Brain microvascular endothelial cell (primary cell): ENCODE measurements at regions not wholly inside any gene's neighbourhood (a gene's known extent, or its start where the extent isn't known, plus 50 kb on each side); places are given as distances from the start of the nearest gene placed in this dataset.
A peak's percentile ranks its signal among the peaks of the same experiment; 100 is the strongest.

Source experiments
- DNase-seq: peaks from one replicate; pipeline ENCODE4 v3.0.0-alpha.2; 2020
- H3K27ac ChIP-seq: fragments of 250-450 bp; sonication (Bioruptor Pico); 2 replicates; pipeline ENCODE4 v1.5.1; 2020; ENCODE audit warnings: mild to moderate bottlenecking, moderate library complexity
- H3K27me3 ChIP-seq: fragments of 250-450 bp; sonication (Bioruptor Pico); replicated peaks from 2 replicates; pipeline ENCODE4 v1.5.1; 2020; ENCODE audit warnings: mild to moderate bottlenecking
- H3K36me3 ChIP-seq: fragments of 250-450 bp; sonication (Bioruptor Pico); replicated peaks from 2 replicates; pipeline ENCODE4 v1.5.1; 2020; ENCODE audit warnings: mild to moderate bottlenecking
- H3K4me3 ChIP-seq: 2 replicates; pipeline ENCODE4 v1.5.1; 2011; ENCODE audit warnings: low read depth, mild to moderate bottlenecking, control low read depth, low read length, moderate library complexity
- in situ Hi-C: cut with HindIII; loops from 2 replicates; pipeline ENCODE4 v1.10.0; 2017; ENCODE audit warnings: low sequenced_read_pairs, low pct_ligation_motif_present
- TF ChIP-seq, protein P1 (sequence below): IDR thresholded peaks from 2 replicates; pipeline ENCODE4 v1.5.1; 2011; ENCODE audit warnings: low read depth, mild to moderate bottlenecking, moderate library complexity, low read length, control low read depth, inconsistent platforms; ENCODE audit errors: missing control alignments

DNA sequence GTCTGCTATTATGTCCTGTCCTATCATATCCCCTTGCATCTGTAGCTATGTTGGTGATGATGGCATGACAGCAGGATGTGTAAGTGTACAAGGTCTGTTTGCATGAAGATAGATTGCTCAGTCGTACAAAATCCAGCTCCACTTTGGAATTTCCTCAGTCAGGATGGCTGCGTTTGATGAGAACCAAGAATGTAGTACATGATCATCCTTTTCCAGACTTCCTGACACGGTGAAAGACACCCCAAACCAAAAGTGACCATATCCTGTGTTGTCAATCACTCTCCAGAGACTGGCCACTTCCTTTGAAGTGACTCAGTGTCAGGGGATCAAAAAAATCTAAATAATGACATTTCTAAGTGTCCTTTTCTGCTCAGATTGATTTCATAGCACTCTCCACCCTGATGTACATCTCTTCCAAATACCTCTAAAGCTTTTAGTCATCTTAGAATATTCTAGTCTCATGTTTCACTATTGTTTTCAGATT, 213.4 kb downstream of the PLK2 start:
- H3K27ac ChIP-seq, result no peak overlapping the region
- H3K27me3 ChIP-seq, result no peaks in the 10 kb centered on the region
- no peaks in the 10 kb centered on the region for H3K36me3 ChIP-seq
- no peak for DNase-seq
- in situ Hi-C loops, result no loop called here
- TF ChIP-seq, protein P1, sequence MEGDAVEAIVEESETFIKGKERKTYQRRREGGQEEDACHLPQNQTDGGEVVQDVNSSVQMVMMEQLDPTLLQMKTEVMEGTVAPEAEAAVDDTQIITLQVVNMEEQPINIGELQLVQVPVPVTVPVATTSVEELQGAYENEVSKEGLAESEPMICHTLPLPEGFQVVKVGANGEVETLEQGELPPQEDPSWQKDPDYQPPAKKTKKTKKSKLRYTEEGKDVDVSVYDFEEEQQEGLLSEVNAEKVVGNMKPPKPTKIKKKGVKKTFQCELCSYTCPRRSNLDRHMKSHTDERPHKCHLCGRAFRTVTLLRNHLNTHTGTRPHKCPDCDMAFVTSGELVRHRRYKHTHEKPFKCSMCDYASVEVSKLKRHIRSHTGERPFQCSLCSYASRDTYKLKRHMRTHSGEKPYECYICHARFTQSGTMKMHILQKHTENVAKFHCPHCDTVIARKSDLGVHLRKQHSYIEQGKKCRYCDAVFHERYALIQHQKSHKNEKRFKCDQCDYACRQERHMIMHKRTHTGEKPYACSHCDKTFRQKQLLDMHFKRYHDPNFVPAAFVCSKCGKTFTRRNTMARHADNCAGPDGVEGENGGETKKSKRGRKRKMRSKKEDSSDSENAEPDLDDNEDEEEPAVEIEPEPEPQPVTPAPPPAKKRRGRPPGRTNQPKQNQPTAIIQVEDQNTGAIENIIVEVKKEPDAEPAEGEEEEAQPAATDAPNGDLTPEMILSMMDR, result no peak
- H3K4me3 ChIP-seq, result no peak overlapping the region

DNA sequence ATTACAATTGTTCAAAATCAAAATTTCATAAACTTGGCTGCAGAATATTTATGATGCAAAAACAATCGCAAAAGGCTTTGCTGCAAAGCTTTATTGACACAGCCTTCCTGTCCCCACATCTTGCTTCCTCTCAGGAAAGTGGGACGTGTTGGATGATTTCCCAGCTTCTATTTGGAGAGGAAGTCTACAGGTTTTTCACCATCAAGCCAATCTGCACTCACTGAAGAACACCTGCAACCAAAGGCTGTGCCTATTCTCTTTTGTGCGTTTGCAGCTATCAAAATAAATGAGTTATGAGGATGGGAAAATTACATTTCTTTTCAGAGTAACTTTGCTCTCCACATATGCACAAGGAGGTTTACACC, 214.4 kb downstream of the PLK2 start:
- in situ Hi-C loops, result no loop called here
- no peak overlapping the region for H3K27ac ChIP-seq
- TF ChIP-seq, protein P1, result no peak
- H3K27me3 ChIP-seq, result no peaks in the 10 kb centered on the region
- no peak for DNase-seq
- no peaks in the 10 kb centered on the region for H3K36me3 ChIP-seq
- H3K4me3 ChIP-seq, result no peak overlapping the region

GRCh38 chr5:58244819-58245475, 214.9 kb downstream of the PLK2 start:
- no peaks in the 10 kb centered on the region for H3K36me3 ChIP-seq
- H3K4me3 ChIP-seq, result no peak overlapping the region
- no peaks in the 10 kb centered on the region for H3K27me3 ChIP-seq
- in situ Hi-C loops, result no loop called here
- no peak for DNase-seq
- TF ChIP-seq, protein P1, result no peak
- H3K27ac ChIP-seq, result no peak overlapping the region

DNA sequence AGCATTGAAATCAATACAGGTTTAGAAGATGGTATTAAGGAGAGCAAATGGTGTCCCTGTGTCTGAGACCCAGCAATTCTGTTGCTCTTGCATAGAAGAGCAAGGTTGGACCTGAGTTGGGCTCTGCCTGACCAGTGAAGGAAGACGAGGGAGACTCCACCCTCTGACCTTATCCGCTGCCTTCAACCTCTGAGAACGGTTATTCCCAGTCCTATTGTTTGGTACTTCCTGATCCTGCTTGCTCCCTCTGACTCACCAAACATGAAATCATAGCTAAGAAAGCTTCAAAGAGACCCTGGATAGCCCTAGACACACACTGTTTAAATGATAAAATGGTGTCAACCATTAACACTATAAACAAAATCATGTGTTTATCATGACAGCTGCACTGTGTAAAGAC, 218.5 kb downstream of the PLK2 start:
- Histone ChIP-seq H3K36me3 (no peaks in the 10 kb centered on the region), H3K27ac (peak overlapping the region; percentile 16), H3K4me3 (no peak overlapping the region), H3K27me3 (no peaks in the 10 kb centered on the region)
- no peak for DNase-seq
- in situ Hi-C loops, result no loop called here
- TF ChIP-seq, protein P1, result no peak

GRCh38 chr5:58240322-58240721, 219.6 kb downstream of the PLK2 start:
- Histone ChIP-seq H3K4me3 (no peak overlapping the region), H3K36me3 (no peaks in the 10 kb centered on the region), H3K27me3 (no peaks in the 10 kb centered on the region), H3K27ac (peak overlapping the region; percentile 30)
- in situ Hi-C loops, result no loop called here
- TF ChIP-seq, protein P1, result no peak
- DNase-seq, result peak; percentile 69

DNA sequence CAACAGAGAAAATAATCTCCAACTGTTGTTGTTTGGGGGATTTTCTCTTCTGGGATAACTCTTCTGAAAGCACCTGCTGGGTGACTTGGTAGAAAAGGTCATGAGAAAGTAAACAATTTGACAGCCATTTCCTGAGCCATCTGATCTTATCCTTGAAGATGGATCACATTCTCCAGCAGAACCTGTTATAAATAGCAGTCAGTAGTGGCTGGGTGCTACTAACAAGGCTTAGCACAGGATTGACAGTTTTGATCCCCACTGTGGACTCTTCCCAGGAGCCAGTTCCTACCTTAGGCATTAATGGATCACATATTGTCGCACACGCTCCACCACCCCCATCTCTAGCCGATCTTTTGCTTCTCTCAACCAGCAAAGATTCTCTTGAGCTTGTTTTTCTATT, 220.2 kb downstream of the PLK2 start:
- TF ChIP-seq, protein P1, result no peak
- in situ Hi-C loops, result no loop called here
- DNase-seq, result no peak
- Histone ChIP-seq H3K4me3 (no peak overlapping the region), H3K27me3 (no peaks in the 10 kb centered on the region), H3K27ac (peak overlapping the region; percentile 30), H3K36me3 (no peaks in the 10 kb centered on the region)
